Activated CD4-positive, alpha-beta memory T cell treated with anti-CD3 and anti-CD28 coated beads for 36 hours (primary cell): ENCODE measurements at regions not wholly inside any gene's neighbourhood (a gene's known extent, or its start where the extent isn't known, plus 50 kb on each side); places are given as distances from the start of the nearest gene placed in this dataset.

ENCODE experiments used
- CTCF ChIA-PET: fragments of 350-600 bp; sonication (Branson Sonifier 250); formaldehyde crosslinking; loops from one replicate; lab custom pipeline; 2021; ENCODE audit warnings: antibody characterized with exemption, inconsistent platforms; lab: Charles Lee
- POLR2A ChIA-PET: fragments of 350-600 bp; sonication (Branson Sonifier 250); formaldehyde crosslinking; loops from one replicate; lab custom pipeline; 2021; ENCODE audit warnings: antibody characterized with exemption; lab: Charles Lee
- DNase-seq: peaks from one replicate; pipeline ENCODE4 v3.0.0-alpha.2; 2020
- H3K27ac Mint-ChIP-seq: one replicate; pipeline ENCODE4 v1.8.0; 2021; ENCODE audit warnings: mixed read lengths
- H3K27me3 Mint-ChIP-seq: one replicate; pipeline ENCODE4 v1.8.0; 2021; ENCODE audit warnings: mixed read lengths
- H3K36me3 Mint-ChIP-seq: one replicate; pipeline ENCODE4 v1.8.0; 2021; ENCODE audit warnings: mixed read lengths
- H3K4me1 Mint-ChIP-seq: one replicate; pipeline ENCODE4 v1.8.0; 2021; ENCODE audit warnings: low read depth, mixed read lengths
- H3K4me3 Mint-ChIP-seq: one replicate; pipeline ENCODE4 v1.8.0; 2021; ENCODE audit warnings: mild to moderate bottlenecking, mixed read lengths
- H3K9me3 Mint-ChIP-seq: one replicate; pipeline ENCODE4 v1.8.0; 2021; ENCODE audit warnings: mixed read lengths
- intact Hi-C: fragments of 100-400 bp; cut with micrococcal nuclease; formaldehyde crosslinking; loops from one replicate; pipeline ENCODE4 v1.15.1; 2023

DNA sequence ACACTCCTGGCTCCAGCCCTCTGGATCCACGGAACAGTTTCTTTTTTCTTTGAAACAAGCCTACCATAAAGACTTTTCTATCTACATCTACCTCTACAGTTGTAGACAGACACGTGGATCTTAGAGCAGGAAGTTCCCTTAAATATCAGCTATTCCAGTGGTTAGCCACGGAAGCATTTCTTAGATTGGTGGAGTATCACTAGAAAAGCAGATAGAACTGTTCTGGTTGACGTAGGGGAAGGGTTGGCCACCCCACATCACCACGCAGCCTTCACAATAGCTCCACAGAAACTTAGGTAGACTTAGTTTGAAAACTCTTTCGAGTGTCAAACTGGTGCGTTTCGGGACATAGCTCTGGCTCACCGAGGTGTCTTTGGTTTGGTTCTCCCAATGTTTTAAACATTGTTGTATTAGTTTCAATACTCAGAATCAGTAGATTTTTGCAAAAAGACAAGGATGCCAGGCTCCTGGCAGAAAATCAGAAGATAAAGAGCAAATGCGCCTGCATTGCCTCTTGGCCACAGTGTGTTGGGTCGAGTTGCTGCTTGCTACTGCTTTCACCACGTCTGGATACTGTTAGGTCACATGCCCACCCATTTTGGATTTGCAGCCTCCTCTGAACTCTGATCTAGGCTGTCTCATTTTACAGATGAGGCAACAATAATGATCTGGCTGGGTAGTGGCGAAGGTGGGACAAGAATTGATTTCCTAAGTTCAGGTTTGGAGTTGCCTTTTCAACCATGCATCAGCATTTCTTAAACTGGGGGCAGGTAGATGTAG, 71.5 kb upstream of the DTNBP1 start:
- Mint-ChIP-seq H3K4me1 (peaks cover 49% of the 10 kb centered on the region), H3K27ac (peak overlapping the region; percentile 4), H3K9me3 (peaks cover 3% of the 10 kb centered on the region), H3K27me3 (peaks cover 10% of the 10 kb centered on the region), H3K4me3 (no peak overlapping the region), H3K36me3 (no peaks in the 10 kb centered on the region)
- ChIA-PET CTCF (interaction anchor here (0.6 to 1.2 kb wide), 4 partner anchors 42 to 449 kb away, joined by 3 read pairs; no protein-coding TSS in a partner anchor), POLR2A (interaction anchor here (0.6 kb wide), 1 partner anchor 11 kb away, joined by 3 read pairs; no protein-coding TSS in a partner anchor)
- DNase-seq: no peak
- intact Hi-C loops: loop anchor here (5.0 kb wide), 1 partner anchor 403 kb away; no protein-coding TSS in a partner anchor

DNA sequence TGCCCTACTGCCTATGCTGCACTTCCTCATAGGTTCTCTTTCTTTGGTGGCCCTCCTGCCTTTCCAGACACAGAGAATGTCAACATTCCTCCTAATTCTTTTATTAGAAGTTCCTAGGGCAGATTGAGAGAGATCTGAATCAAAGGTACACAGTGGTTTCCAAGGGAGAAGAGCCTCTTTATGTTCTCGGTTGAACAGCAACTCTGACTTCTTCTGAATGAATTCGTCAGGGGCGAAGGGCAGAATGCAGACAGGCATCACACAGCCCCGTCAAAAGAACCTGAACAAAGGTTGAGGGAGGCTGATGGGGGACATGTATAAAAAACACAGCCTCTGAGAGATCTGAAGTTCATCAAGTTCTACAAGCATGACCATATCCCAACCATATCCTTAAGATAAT, 68.1 kb upstream of the DTNBP1 start:
- POLR2A ChIA-PET: interaction anchor here (0.6 kb wide), 1 partner anchor 62 kb away, joined by 3 read pairs; no protein-coding TSS in a partner anchor
- CTCF ChIA-PET: interaction anchor here (1.5 kb wide), 1 partner anchor 171 kb away, joined by 4 read pairs; no protein-coding TSS in a partner anchor
- no peak for DNase-seq
- intact Hi-C loops: loop anchor here (5.0 kb wide), 1 partner anchor 406 kb away; no protein-coding TSS in a partner anchor
- H3K36me3 Mint-ChIP-seq: no peaks in the 10 kb centered on the region
- no peak overlapping the region for H3K27ac Mint-ChIP-seq
- H3K4me3 Mint-ChIP-seq: no peak overlapping the region
- H3K4me1 Mint-ChIP-seq: peaks cover 39% of the 10 kb centered on the region
- peaks cover 10% of the 10 kb centered on the region for H3K27me3 Mint-ChIP-seq
- no peaks in the 10 kb centered on the region for H3K9me3 Mint-ChIP-seq

DNA sequence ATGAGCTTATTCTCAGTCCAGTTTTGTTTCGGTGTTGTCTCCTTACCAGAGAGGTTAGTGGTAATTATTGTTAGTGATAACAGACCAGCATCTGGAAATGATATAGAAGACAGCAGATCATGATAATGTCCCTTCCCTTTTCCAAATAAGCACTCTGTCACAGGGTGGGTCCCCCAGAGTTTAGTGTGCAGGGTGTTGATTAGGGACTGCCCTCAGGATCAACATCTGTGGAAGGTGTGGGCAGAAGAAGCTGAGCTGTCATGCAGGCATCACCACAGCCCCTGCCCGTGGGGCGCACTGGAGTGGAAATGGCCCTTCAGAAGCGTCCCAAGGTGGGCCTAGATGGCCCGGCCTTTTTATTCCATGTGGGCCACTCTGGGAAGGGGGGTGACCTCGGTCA, 67.6 kb upstream of the DTNBP1 start:
- Mint-ChIP-seq H3K27ac (no peak overlapping the region), H3K36me3 (no peaks in the 10 kb centered on the region), H3K4me3 (no peak overlapping the region), H3K27me3 (peaks cover 10% of the 10 kb centered on the region), H3K4me1 (peaks cover 35% of the 10 kb centered on the region), H3K9me3 (no peaks in the 10 kb centered on the region)
- intact Hi-C loops: loop anchor here (5.0 kb wide), 1 partner anchor 407 kb away; no protein-coding TSS in a partner anchor
- ChIA-PET CTCF (no interaction called here), POLR2A (no interaction called here)
- no peak for DNase-seq

DNA sequence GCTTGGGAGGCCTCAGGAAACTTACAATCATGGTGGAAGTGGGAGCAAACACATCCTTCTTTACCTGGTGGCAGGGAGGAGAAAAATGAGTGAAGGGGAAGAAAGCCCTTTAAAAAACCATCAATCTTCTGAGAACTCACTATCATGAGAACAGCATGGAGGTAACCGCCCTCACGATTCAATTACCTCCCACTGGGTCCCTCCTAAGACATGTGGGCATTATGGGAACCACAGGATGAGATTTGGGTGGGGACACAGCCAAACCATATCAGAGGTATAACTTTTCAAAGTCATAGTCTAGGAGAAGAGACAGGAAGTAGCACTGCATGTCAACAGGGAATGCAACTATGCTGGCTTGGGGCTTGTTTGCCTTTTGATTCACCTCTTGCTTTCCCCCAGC, 59.9 kb upstream of the DTNBP1 start:
- Mint-ChIP-seq H3K4me3 (no peak overlapping the region), H3K27me3 (peaks cover 2% of the 10 kb centered on the region), H3K4me1 (peaks cover 4% of the 10 kb centered on the region), H3K9me3 (no peaks in the 10 kb centered on the region), H3K27ac (no peak overlapping the region), H3K36me3 (no peaks in the 10 kb centered on the region)
- intact Hi-C loops: no loop called here
- ChIA-PET POLR2A (no interaction called here), CTCF (no interaction called here)
- no peak for DNase-seq

DNA sequence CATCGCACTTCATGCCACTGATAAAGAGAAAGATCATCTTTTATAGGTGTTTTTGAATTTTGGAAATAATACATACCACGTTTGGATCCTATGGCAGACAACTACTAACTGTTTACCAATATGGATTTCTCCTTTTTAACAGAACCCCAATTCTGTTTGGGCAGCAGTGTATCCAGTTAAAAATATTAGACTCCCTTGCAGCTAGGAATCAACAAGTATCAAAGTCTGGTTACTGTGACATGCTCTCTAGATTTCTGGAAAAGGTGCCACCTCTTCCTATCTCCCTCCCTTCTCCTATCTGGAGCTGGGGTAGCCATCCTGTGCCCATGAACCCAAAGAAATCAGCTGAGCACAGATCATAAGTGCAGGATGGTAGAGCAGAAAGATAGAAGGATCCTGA, 54.1 kb upstream of the DTNBP1 start:
- intact Hi-C loops: no loop called here
- no peak overlapping the region for H3K27ac Mint-ChIP-seq
- CTCF ChIA-PET: no interaction called here
- peaks cover 13% of the 10 kb centered on the region for H3K27me3 Mint-ChIP-seq
- H3K4me3 Mint-ChIP-seq: no peak overlapping the region
- peaks cover 9% of the 10 kb centered on the region for H3K36me3 Mint-ChIP-seq
- H3K4me1 Mint-ChIP-seq: peaks cover 21% of the 10 kb centered on the region
- DNase-seq: no peak
- H3K9me3 Mint-ChIP-seq: peaks cover 9% of the 10 kb centered on the region
- POLR2A ChIA-PET: interaction anchor here (0.5 kb wide), 1 partner anchor 411 kb away, joined by 3 read pairs; no protein-coding TSS in a partner anchor

DNA sequence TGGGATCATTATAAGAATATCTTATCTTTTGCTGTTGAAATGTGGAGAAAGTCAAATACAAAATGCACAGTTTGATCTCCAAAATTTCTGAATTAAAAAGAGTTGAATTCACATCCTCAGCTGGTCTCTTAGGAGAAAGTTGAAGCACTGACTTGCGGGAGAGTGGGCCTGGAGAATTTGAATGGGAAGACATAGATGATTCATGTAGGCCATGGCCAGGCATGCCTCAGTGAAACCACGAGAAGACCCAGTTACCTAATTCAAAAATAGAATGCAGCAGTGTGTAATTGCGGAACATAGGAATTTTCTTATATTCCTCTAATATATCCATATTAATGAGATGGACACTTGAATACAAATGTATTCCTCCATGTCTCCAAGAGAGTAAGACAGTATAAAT, 53.0 kb upstream of the DTNBP1 start:
- intact Hi-C loops: loop anchor here (1.0 kb wide), 5 partner anchors 19 to 198 kb away; no protein-coding TSS in a partner anchor
- H3K4me1 Mint-ChIP-seq: peaks cover 21% of the 10 kb centered on the region
- CTCF ChIA-PET: interaction anchor here (0.7 to 1.7 kb wide), 2 partner anchors 24 to 165 kb away, joined by 3 to 5 read pairs; no protein-coding TSS in a partner anchor
- POLR2A ChIA-PET: no interaction called here
- H3K9me3 Mint-ChIP-seq: peaks cover 9% of the 10 kb centered on the region
- peaks cover 9% of the 10 kb centered on the region for H3K36me3 Mint-ChIP-seq
- H3K27ac Mint-ChIP-seq: no peak overlapping the region
- DNase-seq: no peak
- H3K4me3 Mint-ChIP-seq: no peak overlapping the region
- H3K27me3 Mint-ChIP-seq: peaks cover 13% of the 10 kb centered on the region

DNA sequence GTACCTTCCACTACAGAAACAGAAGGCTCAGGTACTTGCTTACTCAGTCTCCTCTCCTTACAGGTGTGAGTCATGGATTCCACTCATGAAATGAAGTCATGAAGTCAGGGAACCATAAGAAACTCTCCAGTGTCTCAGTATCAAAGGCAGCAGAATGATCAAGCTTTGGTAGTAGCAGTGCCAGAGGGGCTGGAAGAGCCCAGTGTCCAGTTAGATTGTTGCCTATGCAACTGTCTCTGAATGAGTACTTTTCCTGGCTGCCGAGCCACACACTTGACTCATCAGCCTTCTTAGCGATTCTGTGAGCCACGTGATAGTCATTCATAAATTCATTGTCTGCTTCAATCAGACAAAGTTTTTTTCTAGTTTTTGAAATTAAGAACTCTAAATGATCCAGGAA, 52.2 kb upstream of the DTNBP1 start:
- peak overlapping the region; percentile 54 for H3K27ac Mint-ChIP-seq
- H3K9me3 Mint-ChIP-seq: peaks cover 9% of the 10 kb centered on the region
- peak; percentile 70 for DNase-seq
- intact Hi-C loops: loop anchor here (1.0 kb wide), 5 partner anchors 20 to 199 kb away; no protein-coding TSS in a partner anchor
- H3K4me1 Mint-ChIP-seq: peaks cover 21% of the 10 kb centered on the region
- H3K36me3 Mint-ChIP-seq: peaks cover 9% of the 10 kb centered on the region
- ChIA-PET POLR2A (no interaction called here), CTCF (interaction anchor here (0.7 to 1.7 kb wide), 2 partner anchors 23 to 165 kb away, joined by 3 to 5 read pairs; no protein-coding TSS in a partner anchor)
- H3K4me3 Mint-ChIP-seq: no peak overlapping the region
- peaks cover 14% of the 10 kb centered on the region for H3K27me3 Mint-ChIP-seq

DNA sequence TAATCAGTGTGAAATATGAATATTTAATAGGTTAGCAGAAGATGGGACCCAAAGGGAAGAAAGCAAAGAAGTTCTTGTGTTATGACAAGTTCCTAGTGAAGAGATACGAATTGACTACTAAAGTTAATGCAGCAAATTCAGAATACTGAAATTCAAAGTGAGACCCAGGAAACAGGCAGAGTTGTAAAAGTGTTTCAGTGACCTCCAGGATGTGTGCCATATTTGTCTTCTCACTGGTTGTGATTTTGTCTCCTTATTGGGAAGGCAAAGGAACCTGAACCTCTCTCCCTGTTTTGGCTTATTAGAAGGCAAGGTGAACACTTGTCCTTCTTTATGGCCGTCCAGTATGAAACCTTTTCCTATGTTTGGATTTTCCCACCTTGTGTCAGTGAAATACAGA, 51.8 kb upstream of the DTNBP1 start:
- peaks cover 9% of the 10 kb centered on the region for H3K9me3 Mint-ChIP-seq
- H3K27ac Mint-ChIP-seq: peak overlapping the region; percentile 54

DNA sequence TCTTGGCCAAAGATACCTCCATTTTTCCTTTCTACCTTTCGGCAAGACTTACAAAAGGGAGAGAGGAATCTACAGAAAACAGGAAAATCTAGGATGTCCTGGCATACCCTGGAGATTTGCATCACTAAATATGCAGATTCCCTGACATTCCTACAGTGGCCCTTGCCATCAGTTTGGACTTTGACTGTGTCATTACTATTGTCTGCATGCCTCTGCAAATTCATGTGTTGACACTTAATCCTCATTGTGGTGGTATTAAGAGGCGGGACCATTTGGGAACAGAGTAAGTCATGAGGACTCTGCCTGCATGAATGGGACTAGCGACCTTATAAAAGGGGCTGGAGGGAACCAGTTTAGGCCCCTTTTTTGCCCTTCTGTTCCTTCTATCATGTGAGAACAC, 50.5 kb upstream of the DTNBP1 start:
- ChIA-PET POLR2A (interaction anchor here (0.6 kb wide), 1 partner anchor 660 kb away, joined by 3 read pairs; no protein-coding TSS in a partner anchor), CTCF (no interaction called here)
- intact Hi-C loops: no loop called here
- Mint-ChIP-seq H3K27me3 (peaks cover 13% of the 10 kb centered on the region), H3K9me3 (peaks cover 9% of the 10 kb centered on the region), H3K4me3 (no peak overlapping the region), H3K4me1 (peaks cover 21% of the 10 kb centered on the region), H3K36me3 (peaks cover 9% of the 10 kb centered on the region), H3K27ac (no peak overlapping the region)
- DNase-seq: no peak

More for the DNA sequence above, 51.8 kb upstream of the DTNBP1 start:
- Mint-ChIP-seq H3K27me3 (peaks cover 13% of the 10 kb centered on the region), H3K4me1 (peaks cover 21% of the 10 kb centered on the region), H3K36me3 (peaks cover 9% of the 10 kb centered on the region), H3K4me3 (no peak overlapping the region)
- intact Hi-C loops: loop anchor here (1.0 kb wide), 5 partner anchors 21 to 200 kb away; no protein-coding TSS in a partner anchor
- POLR2A ChIA-PET: no interaction called here
- no peak for DNase-seq
- CTCF ChIA-PET: interaction anchor here (1.7 kb wide), 1 partner anchor 23 kb away, joined by 5 read pairs; no protein-coding TSS in a partner anchor

DNA sequence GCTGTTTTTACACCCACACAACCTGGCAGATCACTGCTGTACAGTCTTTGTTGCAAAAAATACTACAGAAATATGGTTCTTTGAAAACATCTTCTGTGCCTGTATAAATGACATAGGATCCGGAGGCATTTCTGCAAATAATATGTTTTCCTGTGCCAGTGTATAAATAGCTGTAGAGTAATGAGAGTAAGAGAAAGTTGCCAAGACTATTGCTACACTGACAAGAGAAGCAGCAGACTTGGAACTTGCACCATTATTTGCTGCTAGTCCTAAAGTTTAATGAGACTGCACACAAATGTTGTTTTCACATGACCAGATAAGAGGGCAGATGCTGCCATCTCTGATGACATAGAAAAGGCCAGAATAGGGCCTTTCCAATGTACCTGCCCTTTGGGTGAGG, 50.0 kb upstream of the DTNBP1 start:
- Mint-ChIP-seq H3K9me3 (peaks cover 9% of the 10 kb centered on the region), H3K27me3 (peaks cover 13% of the 10 kb centered on the region), H3K4me1 (peaks cover 21% of the 10 kb centered on the region), H3K27ac (no peak overlapping the region), H3K36me3 (peaks cover 9% of the 10 kb centered on the region), H3K4me3 (no peak overlapping the region)
- ChIA-PET CTCF (no interaction called here), POLR2A (no interaction called here)
- no peak for DNase-seq
- intact Hi-C loops: no loop called here
